B cell (primary cell): ENCODE measurements at regions not wholly inside any gene's neighbourhood (a gene's known extent, or its start where the extent isn't known, plus 50 kb on each side); places are given as distances from the start of the nearest gene placed in this dataset.

ENCODE experiments used
- ATAC-seq: fragments of 200-7000 bp; cut with Tn5 transposase; one replicate; pipeline ENCODE4 v1.10.0; 2021; ENCODE audit warnings: low read depth, mild to moderate bottlenecking, moderate number of reproducible peaks, moderate library complexity
- CTCF ChIA-PET: fragments of 350-600 bp; sonication (Branson Sonifier 250); formaldehyde crosslinking; loops from one replicate; lab custom pipeline; 2021; ENCODE audit warnings: antibody characterized with exemption, inconsistent platforms; lab: Charles Lee
- POLR2A ChIA-PET: fragments of 350-600 bp; sonication (Branson Sonifier 250); formaldehyde crosslinking; loops from one replicate; lab custom pipeline; 2021; ENCODE audit warnings: antibody characterized with exemption; lab: Charles Lee
- DNase-seq: peaks from one replicate; pipeline ENCODE4 v3.0.0; 2013
- H2AFZ ChIP-seq: 2 replicates; pipeline ENCODE4 v1.6.1; 2012; ENCODE audit warnings: mild to moderate bottlenecking, low read depth, low read length; ENCODE audit not compliant: insufficient read depth, poor library complexity, severe bottlenecking
- H3K27ac ChIP-seq, 2 donors: 1 replicate in 1 of 2; 2 replicates in 1 of 2; pipeline ENCODE4 v1.5.1; 2012 to 2013; ENCODE audit warnings: low read length in 2 of 2, mild to moderate bottlenecking in 2 of 2, moderate library complexity in 1 of 2
- H3K27me3 ChIP-seq, 4 experiments: fragments of 200-600 bp in 1 of 4; sonication (generic) in 1 of 4; replicated peaks in 1 of 4; 1 replicate in 2 of 4; 2 replicates in 2 of 4; pipeline versions ENCODE4 v1.6.1 to v1.7.0; 2013 to 2016; ENCODE audit warnings: low read length in 3 of 4, mild to moderate bottlenecking in 2 of 4, mixed read lengths in 1 of 4, moderate library complexity in 1 of 4; ENCODE audit not compliant: insufficient read depth in 4 of 4, control insufficient read depth in 3 of 4; ENCODE audit errors: control extremely low read depth in 1 of 4
- H3K36me3 ChIP-seq, 2 experiments: replicated peaks in 1 of 2; 1 replicate in 1 of 2; 2 replicates in 1 of 2; pipeline versions ENCODE4 v1.6.1 to v1.7.1; 2013; ENCODE audit warnings: low read length in 1 of 2; ENCODE audit not compliant: insufficient read depth in 2 of 2, control insufficient read depth in 1 of 2; ENCODE audit errors: control extremely low read depth in 1 of 2, extremely low read depth in 1 of 2
- H3K4me1 ChIP-seq, 2 donors: fragments of 200-600 bp in 1 of 2; sonication (generic) in 1 of 2; 1 replicate in 1 of 2; 2 replicates in 1 of 2; pipeline versions ENCODE4 v1.5.1 to v1.6.1; 2013 to 2017; ENCODE audit warnings: low read length in 2 of 2; ENCODE audit not compliant: control insufficient read depth in 2 of 2, insufficient read depth in 2 of 2
- H3K4me2 ChIP-seq: replicated peaks from 2 replicates; pipeline ENCODE3; 2012; ENCODE audit warnings: mild to moderate bottlenecking, low read depth, low read length; ENCODE audit not compliant: poor library complexity, severe bottlenecking
- H3K4me3 ChIP-seq, 5 experiments: fragments of 200-600 bp in 1 of 5; sonication (generic) in 1 of 5; 1 replicate in 3 of 5; 2 replicates in 2 of 5; pipeline versions ENCODE4 v1.5.1 to v1.7.0; 2011 to 2016; ENCODE audit warnings: low read length in 4 of 5, mild to moderate bottlenecking in 4 of 5, low read depth in 2 of 5, control low read depth in 1 of 5, moderate library complexity in 1 of 5; ENCODE audit not compliant: insufficient read depth in 1 of 5; ENCODE audit errors: control extremely low read depth in 1 of 5, extremely low read depth in 1 of 5
- H3K79me2 ChIP-seq: fragments of 200-600 bp; sonication (generic); one replicate; pipeline ENCODE4 v1.6.0; 2016; ENCODE audit warnings: low read length; ENCODE audit not compliant: control insufficient read depth, insufficient read depth
- H3K9ac ChIP-seq: fragments of 200-600 bp; sonication (generic); 2 replicates; pipeline ENCODE4 v1.6.1; 2017; ENCODE audit warnings: mild to moderate bottlenecking, low read length, moderate library complexity
- H3K9me3 ChIP-seq, 3 donors: one replicate each; pipeline versions ENCODE4 v1.6.1 to v1.7.1; 2013; ENCODE audit warnings: low read length in 2 of 3; ENCODE audit not compliant: control insufficient read depth in 2 of 3, insufficient read depth in 1 of 3; ENCODE audit errors: control extremely low read depth in 1 of 3
- H4K20me1 ChIP-seq: 2 replicates; pipeline ENCODE4 v1.6.0; 2012; ENCODE audit warnings: mild to moderate bottlenecking, low read length; ENCODE audit not compliant: insufficient read depth, control insufficient read depth, poor library complexity, severe bottlenecking
- H3K27ac Mint-ChIP-seq: one replicate; pipeline ENCODE4 v1.8.0; 2021; ENCODE audit warnings: mixed read lengths
- H3K27me3 Mint-ChIP-seq: one replicate; pipeline ENCODE4 v1.8.0; 2021; ENCODE audit warnings: mixed read lengths
- H3K4me1 Mint-ChIP-seq: one replicate; pipeline ENCODE4 v1.8.0; 2021; ENCODE audit warnings: mixed read lengths
- H3K4me3 Mint-ChIP-seq: one replicate; pipeline ENCODE4 v1.8.0; 2021; ENCODE audit warnings: mixed read lengths
- H3K9me3 Mint-ChIP-seq: one replicate; pipeline ENCODE4 v1.8.0; 2022; ENCODE audit warnings: mixed read lengths; ENCODE audit not compliant: insufficient read depth
- CTCF ChIP-seq: fragments of 200-600 bp; IDR thresholded peaks from one replicate; pipeline ENCODE4 v1.8.0; 2022; ENCODE audit warnings: antibody characterized with exemption, mild to moderate bottlenecking
- EZH2 ChIP-seq: IDR thresholded peaks from 2 replicates; pipeline ENCODE4 v1.6.1; 2012; ENCODE audit warnings: borderline replicate concordance, low read depth, mild to moderate bottlenecking, moderate library complexity, low read length; ENCODE audit not compliant: insufficient read depth, poor library complexity, severe bottlenecking
- WGBS: methylation state at CpG from one replicate; pipeline ENCODE4 v1.1.5; 2013; ENCODE audit warnings: missing lambda C conversion rate; ENCODE audit not compliant: insufficient coverage; 5-methylcytosine and 5-hydroxymethylcytosine counted together
- intact Hi-C: fragments of 100-400 bp; cut with micrococcal nuclease; formaldehyde crosslinking; loops from one replicate; pipeline ENCODE4 v1.10.0; 2022

GRCh38 chr5:56476487-56476856, 243.3 kb upstream of the ANKRD55 start:
- DNase-seq (no peak), ATAC-seq (no peak)
- H4K20me1 ChIP-seq: no peaks in the 10 kb centered on the region
- H3K9me3 Mint-ChIP-seq: no peaks in the 10 kb centered on the region
- H3K27me3 Mint-ChIP-seq: no peaks in the 10 kb centered on the region
- no peak overlapping the region for H3K27ac ChIP-seq
- intact Hi-C loops: loop anchor here (10.0 kb wide), 2 partner anchors 132 to 162 kb away; no protein-coding TSS in a partner anchor
- POLR2A ChIA-PET: interaction anchor here (0.6 to 1.5 kb wide), 2 partner anchors 9 to 60 kb away, joined by 4 to 5 read pairs; no protein-coding TSS in a partner anchor
- H3K79me2 ChIP-seq: peaks cover 16% of the 10 kb centered on the region
- no peak overlapping the region for H2AFZ ChIP-seq
- no peaks in the 10 kb centered on the region for H3K9me3 ChIP-seq
- H3K4me2 ChIP-seq: no peak overlapping the region
- TF ChIP-seq EZH2: no peak
- no peak for TF ChIP-seq CTCF
- H3K4me1 Mint-ChIP-seq: peaks cover 28% of the 10 kb centered on the region
- 93% methylated on average over 5 of the region's 5 CpGs for WGBS
- no peaks in the 10 kb centered on the region for H3K36me3 ChIP-seq
- H3K4me3 ChIP-seq: no peak overlapping the region
- no peak overlapping the region for H3K9ac ChIP-seq
- H3K27ac Mint-ChIP-seq: no peak overlapping the region
- no peak overlapping the region for H3K4me3 Mint-ChIP-seq
- no peaks in the 10 kb centered on the region for H3K27me3 ChIP-seq
- CTCF ChIA-PET: no interaction called here
- peaks cover 26 to 38% of the 10 kb centered on the region in 2 donors for H3K4me1 ChIP-seq

- intact Hi-C loops: loop anchor here (10.0 kb wide), 2 partner anchors 131 to 161 kb away; no protein-coding TSS in a partner anchor
- no peak overlapping the region for H3K9ac ChIP-seq
- Mint-ChIP-seq H3K27me3 (no peaks in the 10 kb centered on the region), H3K27ac (peak overlapping the region; percentile 16), H3K4me3 (no peak overlapping the region), H3K9me3 (no peaks in the 10 kb centered on the region), H3K4me1 (peaks cover 25% of the 10 kb centered on the region)
- H3K36me3 ChIP-seq: no peaks in the 10 kb centered on the region
- no peaks in the 10 kb centered on the region for H3K27me3 ChIP-seq
- H3K4me1 ChIP-seq: peaks cover 26 to 34% of the 10 kb centered on the region in 2 donors
- H4K20me1 ChIP-seq: no peaks in the 10 kb centered on the region
- 100% methylated on average over 2 of the region's 4 CpGs for WGBS
- TF ChIP-seq CTCF (no peak), EZH2 (no peak)
- no peaks in the 10 kb centered on the region for H3K9me3 ChIP-seq
- peaks cover 16% of the 10 kb centered on the region for H3K79me2 ChIP-seq
- DNase-seq (no peak), ATAC-seq (no peak)
- H3K27ac ChIP-seq: no peak overlapping the region
- no peak overlapping the region for H3K4me2 ChIP-seq
- POLR2A ChIA-PET: interaction anchor here (0.6 to 1.5 kb wide), 2 partner anchors 8 to 60 kb away, joined by 4 to 5 read pairs; no protein-coding TSS in a partner anchor
- H2AFZ ChIP-seq: peak overlapping the region; percentile 20
- H3K4me3 ChIP-seq: no peak overlapping the region
- CTCF ChIA-PET: interaction anchor here (1.2 kb wide), 1 partner anchor 204 kb away, joined by 3 read pairs; no protein-coding TSS in a partner anchor
These were observed 242.8 kb upstream of the ANKRD55 start for GRCh38 chr5:56475689-56476486.
